NCI-H146 treated with DMSO at 0.1 percent for 48 hours (cell line): ENCODE measurements at regions not wholly inside any gene's neighbourhood (a gene's known extent, or its start where the extent isn't known, plus 50 kb on each side); places are given as distances from the start of the nearest gene placed in this dataset.

Experiments used
- DNase-seq: peaks from one replicate; lab custom pipeline; 2025; ENCODE audit not compliant: unreplicated experiment; lab: John Stamatoyannopoulos, UW

DNA sequence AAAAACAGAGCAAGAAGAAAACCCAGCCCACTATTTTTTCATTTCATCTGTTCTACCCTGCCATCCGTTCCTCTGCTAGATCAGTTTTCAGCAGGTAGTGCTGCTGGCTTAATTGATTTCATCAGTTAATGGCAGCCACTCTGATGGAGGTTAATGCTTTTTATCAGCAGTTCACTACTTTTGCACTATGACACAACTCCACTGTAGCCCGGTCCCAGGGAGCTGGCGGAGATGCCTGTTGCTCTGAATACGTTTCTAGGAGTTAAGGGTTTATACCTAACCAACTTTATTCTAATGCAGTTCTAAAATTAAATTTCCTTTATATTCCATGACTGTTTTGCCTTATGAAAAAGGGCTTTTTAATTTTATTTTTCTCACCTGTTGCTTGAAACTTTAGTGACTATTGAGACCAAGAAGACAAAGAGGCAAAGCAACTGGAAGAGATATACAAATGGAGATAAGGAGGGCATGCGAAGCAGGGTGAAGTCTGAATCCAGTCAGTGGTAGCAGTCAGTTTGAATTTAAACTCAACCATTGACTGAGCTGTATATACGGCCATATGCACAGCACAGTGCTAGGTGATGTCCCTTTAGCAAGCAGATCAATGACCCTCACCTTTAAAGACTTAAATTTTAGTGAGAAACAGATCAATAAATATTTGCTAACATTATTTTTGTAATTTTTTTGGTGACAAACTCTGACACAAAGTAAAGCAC is 477.9 kb downstream of the LMO4 start:
- DNase-seq = no peak

- no peak for DNase-seq
Measured at GRCh38 chr1:87810166-87810565, 481.5 kb downstream of the LMO4 start.

GRCh38 chr1:87812871-87813577 is 484.3 kb downstream of the LMO4 start:
- no peak for DNase-seq

DNA sequence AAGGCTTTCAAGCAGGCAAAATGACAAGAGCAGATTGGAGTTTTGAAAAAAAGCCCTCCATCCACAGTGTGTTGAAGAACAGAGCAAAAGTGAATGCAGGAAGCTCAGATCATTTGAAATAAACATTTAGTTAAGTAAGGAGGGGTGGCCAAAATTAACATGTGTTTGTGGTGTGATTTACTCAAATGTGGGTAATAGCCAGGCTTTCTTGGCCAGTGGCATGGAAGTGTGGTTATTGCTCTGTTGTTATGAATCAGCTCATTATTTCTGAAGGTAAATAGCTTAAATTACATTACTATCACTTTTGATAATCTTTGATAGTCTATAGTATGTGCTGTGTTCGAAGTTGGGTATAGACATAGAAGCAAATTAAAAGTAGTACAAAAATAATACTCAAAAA is 485.9 kb downstream of the LMO4 start:
- DNase-seq = no peak

- no peak for DNase-seq
Measured at GRCh38 chr1:87816646-87817045, 488.0 kb downstream of the LMO4 start.

- no peak for DNase-seq
Measured at GRCh38 chr1:87820668-87821334, 492.1 kb downstream of the LMO4 start.

DNA sequence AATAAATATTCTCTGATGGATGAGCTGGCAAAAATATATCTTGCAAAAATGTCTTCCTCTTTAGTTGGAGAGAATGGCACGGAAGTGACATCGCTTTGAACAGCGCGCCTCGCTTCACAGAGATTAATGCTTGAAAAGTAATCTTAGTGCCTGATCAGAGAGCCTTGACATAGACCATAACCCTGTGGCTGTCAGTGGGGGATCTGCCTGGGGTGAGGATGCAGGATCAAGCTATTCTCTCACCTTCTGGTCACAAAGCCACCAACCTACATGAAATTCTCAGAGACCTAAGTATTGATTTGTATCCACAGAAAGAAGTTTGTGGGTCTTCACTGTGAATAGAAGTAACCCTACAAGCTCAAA is 492.6 kb downstream of the LMO4 start:
- no peak for DNase-seq

- no peak for DNase-seq
Measured at GRCh38 chr1:87826681-87827251, 498.1 kb downstream of the LMO4 start.

DNA sequence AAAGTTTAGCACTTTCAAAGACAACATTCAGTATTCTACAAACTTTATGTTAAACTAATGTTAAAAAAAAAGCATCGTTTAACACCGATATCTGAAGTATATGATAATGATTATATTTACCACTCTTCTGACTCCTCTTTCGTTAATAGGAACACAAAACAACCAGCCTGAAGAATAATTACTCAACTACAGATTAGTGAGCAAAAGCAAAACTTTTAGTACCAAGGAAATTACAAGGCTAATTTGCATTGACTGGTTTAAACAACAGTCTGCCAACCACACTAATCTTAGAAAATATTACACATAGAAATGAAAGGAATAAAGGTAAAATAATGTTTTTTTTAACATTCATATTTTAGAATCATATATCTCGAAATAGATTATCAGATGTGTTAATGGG is 500.7 kb downstream of the LMO4 start:
- DNase-seq = no peak

GRCh38 chr1:87830432-87830978 is 501.8 kb downstream of the LMO4 start:
- no peak for DNase-seq

DNA sequence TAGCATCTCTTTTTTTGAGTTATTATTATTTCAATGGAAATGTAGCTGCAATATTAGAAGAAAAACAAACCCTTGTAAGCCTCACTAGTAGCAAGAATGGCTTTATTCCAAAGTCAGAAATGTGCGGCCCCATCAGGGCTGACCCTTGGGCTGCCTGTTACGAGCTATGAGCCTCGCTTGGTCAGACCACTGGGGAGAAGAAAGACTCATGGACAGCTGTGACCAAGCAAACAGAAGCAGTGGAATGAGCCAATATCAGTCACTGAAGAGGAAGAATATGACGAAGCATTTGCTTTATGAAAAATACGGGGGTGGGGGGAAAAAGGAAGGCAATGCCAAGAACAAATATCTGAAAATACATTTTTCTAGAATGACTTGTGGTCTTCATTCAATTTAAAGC is 504.5 kb downstream of the LMO4 start:
- DNase-seq = no peak

DNA sequence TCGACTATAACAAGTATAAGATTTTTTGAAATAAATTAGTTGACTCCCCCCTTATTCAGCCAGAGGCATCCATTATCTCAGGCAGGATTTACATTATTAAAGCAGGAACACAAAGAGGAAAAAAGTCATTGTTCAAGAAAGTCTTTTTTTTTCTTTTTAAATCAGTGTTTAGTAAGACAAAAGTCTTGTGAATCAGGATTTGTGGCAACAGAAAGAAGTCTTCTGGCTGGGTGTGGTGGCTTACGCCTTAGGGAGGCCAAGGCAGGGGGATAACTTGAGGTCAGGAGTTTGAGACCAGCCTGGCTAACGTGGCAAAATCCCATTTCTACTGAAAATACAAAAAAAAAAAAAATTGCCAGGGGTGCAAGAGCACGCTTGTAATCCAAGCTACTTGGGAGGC is 505.5 kb downstream of the LMO4 start:
- no peak for DNase-seq

- no peak for DNase-seq
Measured at GRCh38 chr1:87834941-87835340, 506.3 kb downstream of the LMO4 start.

DNA sequence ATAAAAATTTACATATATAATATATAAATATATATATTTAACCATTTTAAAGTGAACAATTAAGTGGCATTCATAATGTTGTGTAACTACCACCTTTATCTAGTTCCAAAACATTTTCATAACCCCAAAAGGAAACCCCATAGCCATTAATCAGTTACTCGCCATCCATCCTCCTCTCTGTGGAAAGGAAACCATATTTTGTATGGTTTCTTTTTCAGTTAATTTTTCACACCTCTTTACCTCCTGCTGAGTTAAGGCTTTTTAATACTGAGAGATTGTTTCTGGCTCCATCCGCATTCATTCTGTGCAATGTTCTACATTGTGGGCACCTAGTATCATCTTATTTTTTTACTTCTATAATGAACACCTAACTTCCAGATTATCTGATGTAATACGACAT is 512.1 kb downstream of the LMO4 start:
- no peak for DNase-seq

DNA sequence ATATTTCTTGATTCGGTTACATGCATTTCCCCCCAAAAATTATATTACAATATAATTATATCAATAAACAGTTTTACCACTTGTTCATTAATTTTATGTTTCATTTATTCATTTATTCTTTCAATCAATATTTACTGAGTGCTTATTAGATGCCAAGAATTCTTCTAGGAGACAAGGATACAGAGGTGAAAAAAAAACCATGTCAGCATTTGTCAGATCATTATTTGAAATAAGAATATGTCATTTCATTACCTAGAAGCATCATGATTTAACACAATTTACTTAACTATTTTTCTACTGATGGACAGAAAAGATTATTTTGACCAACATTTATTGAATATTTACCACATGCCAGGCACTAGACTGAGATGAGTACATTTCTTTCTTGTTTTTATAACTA is 512.7 kb downstream of the LMO4 start:
- no peak for DNase-seq

GRCh38 chr1:87842156-87842555 is 513.5 kb downstream of the LMO4 start:
- no peak for DNase-seq

- no peak for DNase-seq
Measured at GRCh38 chr1:87844251-87844650, 515.6 kb downstream of the LMO4 start.

DNA sequence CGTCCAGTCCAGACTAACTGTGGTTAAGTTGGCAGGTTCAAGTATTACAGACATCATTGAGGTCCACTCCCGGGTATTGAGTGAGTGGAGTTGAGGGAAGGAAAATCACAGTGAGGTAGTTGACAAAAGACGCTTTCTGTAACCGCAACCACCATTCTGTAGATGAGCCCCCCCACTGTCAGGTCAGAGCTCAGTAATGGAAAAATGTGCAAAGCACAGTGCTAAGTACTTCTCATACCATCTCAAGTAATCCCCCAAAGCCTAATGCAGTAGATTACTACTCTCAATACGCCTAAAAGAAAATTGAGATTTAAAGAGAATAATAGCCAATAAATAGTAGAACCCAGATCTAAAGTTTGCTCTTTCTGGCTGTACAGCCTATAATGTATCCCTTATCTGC is 522.8 kb downstream of the LMO4 start:
- DNase-seq = no peak

GRCh38 chr1:87852410-87853161 is 523.9 kb downstream of the LMO4 start:
- no peak for DNase-seq

- no peak for DNase-seq
Measured at GRCh38 chr1:87853576-87854351, 525.1 kb downstream of the LMO4 start.
